Right lobe of liver (tissue), 4 donors: ENCODE measurements at regions not wholly inside any gene's neighbourhood (a gene's known extent, or its start where the extent isn't known, plus 50 kb on each side); places are given as distances from the start of the nearest gene placed in this dataset.

Experiments
- POLR2A ChIP-seq: fragments of 450-650 bp; IDR thresholded peaks from one replicate; pipeline ENCODE4 v1.6.1; 2017; ENCODE audit warnings: antibody characterized with exemption, mild to moderate bottlenecking
- TF ChIP-seq, protein P1 (sequence below), 4 donors: fragments of 200-600 bp in 3 of 4; fragments of 450-650 bp in 1 of 4; IDR thresholded peaks; one replicate each; pipeline versions ENCODE4 v1.5.1 to v1.8.0; 2016 to 2022; ENCODE audit warnings: antibody characterized with exemption in 4 of 4, mild to moderate bottlenecking in 2 of 4
- donor health status: DM: no; HTN: no; CAD: no.
- donor health status: DM: no; HTN: no; CAD: no.
- donor health status: DM: no; HTN: yes; CAD: no.

DNA sequence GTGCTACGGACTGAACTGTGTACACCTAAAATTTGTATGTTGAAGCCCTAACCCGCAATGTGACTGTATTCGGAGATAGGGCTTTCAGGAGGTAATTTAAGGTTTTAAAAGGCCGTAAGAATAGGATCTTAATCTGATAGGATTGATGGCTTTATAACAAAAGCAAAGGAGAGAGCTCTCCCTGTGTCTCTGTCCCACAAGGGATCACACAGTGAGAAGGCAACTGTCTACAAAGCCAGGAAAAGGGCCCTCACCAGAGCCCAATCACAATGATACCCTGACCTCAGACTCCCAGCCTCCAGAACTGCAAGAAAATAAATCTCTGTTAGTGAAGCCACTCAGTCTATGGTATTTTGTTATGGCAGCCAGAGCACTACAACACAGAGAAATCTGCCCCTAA lies 208.7 kb upstream of the ZC3H12C start:
- TF ChIP-seq, protein P1, sequence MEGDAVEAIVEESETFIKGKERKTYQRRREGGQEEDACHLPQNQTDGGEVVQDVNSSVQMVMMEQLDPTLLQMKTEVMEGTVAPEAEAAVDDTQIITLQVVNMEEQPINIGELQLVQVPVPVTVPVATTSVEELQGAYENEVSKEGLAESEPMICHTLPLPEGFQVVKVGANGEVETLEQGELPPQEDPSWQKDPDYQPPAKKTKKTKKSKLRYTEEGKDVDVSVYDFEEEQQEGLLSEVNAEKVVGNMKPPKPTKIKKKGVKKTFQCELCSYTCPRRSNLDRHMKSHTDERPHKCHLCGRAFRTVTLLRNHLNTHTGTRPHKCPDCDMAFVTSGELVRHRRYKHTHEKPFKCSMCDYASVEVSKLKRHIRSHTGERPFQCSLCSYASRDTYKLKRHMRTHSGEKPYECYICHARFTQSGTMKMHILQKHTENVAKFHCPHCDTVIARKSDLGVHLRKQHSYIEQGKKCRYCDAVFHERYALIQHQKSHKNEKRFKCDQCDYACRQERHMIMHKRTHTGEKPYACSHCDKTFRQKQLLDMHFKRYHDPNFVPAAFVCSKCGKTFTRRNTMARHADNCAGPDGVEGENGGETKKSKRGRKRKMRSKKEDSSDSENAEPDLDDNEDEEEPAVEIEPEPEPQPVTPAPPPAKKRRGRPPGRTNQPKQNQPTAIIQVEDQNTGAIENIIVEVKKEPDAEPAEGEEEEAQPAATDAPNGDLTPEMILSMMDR (IDR thresholded peaks at IDR 0.05), result no peak
- no peak for TF ChIP-seq POLR2A
